ENCODE measurements at regions not wholly inside any gene's neighbourhood (a gene's known extent, or its start where the extent isn't known, plus 50 kb on each side); places are given as distances from the start of the nearest gene placed in this dataset.

- H3K27me3 ChIP-seq (ENCODE audit: control insufficient read depth in 5 of 5, insufficient read depth in 4 of 5, low read length in 5 of 5) = no peaks in the 10 kb centered on the region
- H3K27ac ChIP-seq (ENCODE audit: low read depth, low read length) = no peak overlapping the region
- peaks cover 0 to 6% (median 0%) of the 10 kb centered on the region in 5 donors for H3K4me1 ChIP-seq (ENCODE audit: control insufficient read depth in 5 of 5, insufficient read depth in 5 of 5, low read length in 5 of 5)
- no peak overlapping the region for H3K9ac ChIP-seq (ENCODE audit: low read length in 5 of 5)
- no peak overlapping the region for H3K4me3 ChIP-seq (ENCODE audit: low read depth in 1 of 5, low read length in 5 of 5)
- no peaks in the 10 kb centered on the region for H3K36me3 ChIP-seq (ENCODE audit: control insufficient read depth in 5 of 5, insufficient read depth in 5 of 5, low read length in 5 of 5)
- H3K9me3 ChIP-seq (ENCODE audit: control insufficient read depth in 5 of 5, low read length in 5 of 5) = peaks cover 0 to 2% (median 0%) of the 10 kb centered on the region in 5 donors
These were observed 705.6 kb upstream of the GHITM start for GRCh38 chr10:83433705-83434104.

GRCh38 chr10:83448013-83448412 is 691.3 kb upstream of the GHITM start:
- H3K9me3 ChIP-seq (ENCODE audit: control insufficient read depth in 5 of 5, low read length in 5 of 5) = no peaks in the 10 kb centered on the region
- no peaks in the 10 kb centered on the region for H3K4me1 ChIP-seq (ENCODE audit: control insufficient read depth in 5 of 5, insufficient read depth in 5 of 5, low read length in 5 of 5)
- H3K27ac ChIP-seq (ENCODE audit: low read depth, low read length) = no peak overlapping the region
- no peak overlapping the region for H3K9ac ChIP-seq (ENCODE audit: low read length in 5 of 5)
- no peaks in the 10 kb centered on the region for H3K27me3 ChIP-seq (ENCODE audit: control insufficient read depth in 5 of 5, insufficient read depth in 4 of 5, low read length in 5 of 5)
- no peak overlapping the region for H3K4me3 ChIP-seq (ENCODE audit: low read depth in 1 of 5, low read length in 5 of 5)
- no peaks in the 10 kb centered on the region for H3K36me3 ChIP-seq (ENCODE audit: control insufficient read depth in 5 of 5, insufficient read depth in 5 of 5, low read length in 5 of 5)

- no peak overlapping the region for H3K9ac ChIP-seq (ENCODE audit: low read length in 5 of 5)
- no peaks in the 10 kb centered on the region for H3K9me3 ChIP-seq (ENCODE audit: control insufficient read depth in 5 of 5, low read length in 5 of 5)
- no peak overlapping the region for H3K4me3 ChIP-seq (ENCODE audit: low read depth in 1 of 5, low read length in 5 of 5)
- H3K27me3 ChIP-seq (ENCODE audit: control insufficient read depth in 5 of 5, insufficient read depth in 4 of 5, low read length in 5 of 5) = no peaks in the 10 kb centered on the region
- no peaks in the 10 kb centered on the region for H3K4me1 ChIP-seq (ENCODE audit: control insufficient read depth in 5 of 5, insufficient read depth in 5 of 5, low read length in 5 of 5)
- H3K27ac ChIP-seq (ENCODE audit: low read depth, low read length) = no peak overlapping the region
- no peaks in the 10 kb centered on the region for H3K36me3 ChIP-seq (ENCODE audit: control insufficient read depth in 5 of 5, insufficient read depth in 5 of 5, low read length in 5 of 5)
These were observed 680.7 kb upstream of the GHITM start for GRCh38 chr10:83458611-83459010.

- Histone ChIP-seq H3K4me3 (ENCODE audit: low read depth in 1 of 5, low read length in 5 of 5) (no peak overlapping the region), H3K27me3 (ENCODE audit: control insufficient read depth in 5 of 5, insufficient read depth in 4 of 5, low read length in 5 of 5) (no peaks in the 10 kb centered on the region), H3K9ac (ENCODE audit: low read length in 5 of 5) (no peak overlapping the region), H3K27ac (ENCODE audit: low read depth, low read length) (no peak overlapping the region), H3K9me3 (ENCODE audit: control insufficient read depth in 5 of 5, low read length in 5 of 5) (no peaks in the 10 kb centered on the region), H3K4me1 (ENCODE audit: control insufficient read depth in 5 of 5, insufficient read depth in 5 of 5, low read length in 5 of 5) (no peaks in the 10 kb centered on the region), H3K36me3 (ENCODE audit: control insufficient read depth in 5 of 5, insufficient read depth in 5 of 5, low read length in 5 of 5) (no peaks in the 10 kb centered on the region)
These were observed 680.2 kb upstream of the GHITM start for GRCh38 chr10:83459124-83459523.

- Histone ChIP-seq H3K9ac (ENCODE audit: low read length in 5 of 5) (no peak overlapping the region), H3K4me1 (ENCODE audit: control insufficient read depth in 5 of 5, insufficient read depth in 5 of 5, low read length in 5 of 5) (no peaks in the 10 kb centered on the region), H3K9me3 (ENCODE audit: control insufficient read depth in 5 of 5, low read length in 5 of 5) (peaks cover 0 to 2% (median 0%) of the 10 kb centered on the region in 5 donors), H3K36me3 (ENCODE audit: control insufficient read depth in 5 of 5, insufficient read depth in 5 of 5, low read length in 5 of 5) (no peaks in the 10 kb centered on the region), H3K27ac (ENCODE audit: low read depth, low read length) (no peak overlapping the region), H3K27me3 (ENCODE audit: control insufficient read depth in 5 of 5, insufficient read depth in 4 of 5, low read length in 5 of 5) (no peaks in the 10 kb centered on the region), H3K4me3 (ENCODE audit: low read depth in 1 of 5, low read length in 5 of 5) (no peak overlapping the region)
These were observed 669.5 kb upstream of the GHITM start for GRCh38 chr10:83469728-83470331.

- Histone ChIP-seq H3K4me3 (ENCODE audit: low read depth in 1 of 5, low read length in 5 of 5) (no peak overlapping the region), H3K9ac (ENCODE audit: low read length in 5 of 5) (no peak overlapping the region), H3K27ac (ENCODE audit: low read depth, low read length) (no peak overlapping the region), H3K36me3 (ENCODE audit: control insufficient read depth in 5 of 5, insufficient read depth in 5 of 5, low read length in 5 of 5) (no peaks in the 10 kb centered on the region), H3K9me3 (ENCODE audit: control insufficient read depth in 5 of 5, low read length in 5 of 5) (no peaks in the 10 kb centered on the region), H3K27me3 (ENCODE audit: control insufficient read depth in 5 of 5, insufficient read depth in 4 of 5, low read length in 5 of 5) (no peaks in the 10 kb centered on the region), H3K4me1 (ENCODE audit: control insufficient read depth in 5 of 5, insufficient read depth in 5 of 5, low read length in 5 of 5) (no peaks in the 10 kb centered on the region)
These were observed 663.1 kb upstream of the GHITM start for GRCh38 chr10:83476211-83476610.

GRCh38 chr10:83489161-83489560 is 650.1 kb upstream of the GHITM start:
- H3K27ac ChIP-seq (ENCODE audit: low read depth, low read length) = no peak overlapping the region
- no peaks in the 10 kb centered on the region for H3K36me3 ChIP-seq (ENCODE audit: control insufficient read depth in 5 of 5, insufficient read depth in 5 of 5, low read length in 5 of 5)
- no peak overlapping the region for H3K9ac ChIP-seq (ENCODE audit: low read length in 5 of 5)
- H3K4me1 ChIP-seq (ENCODE audit: control insufficient read depth in 5 of 5, insufficient read depth in 5 of 5, low read length in 5 of 5) = no peaks in the 10 kb centered on the region
- H3K9me3 ChIP-seq (ENCODE audit: control insufficient read depth in 5 of 5, low read length in 5 of 5) = no peaks in the 10 kb centered on the region
- H3K27me3 ChIP-seq (ENCODE audit: control insufficient read depth in 5 of 5, insufficient read depth in 4 of 5, low read length in 5 of 5) = no peaks in the 10 kb centered on the region
- no peak overlapping the region for H3K4me3 ChIP-seq (ENCODE audit: low read depth in 1 of 5, low read length in 5 of 5)

- Histone ChIP-seq H3K27me3 (ENCODE audit: control insufficient read depth in 5 of 5, insufficient read depth in 4 of 5, low read length in 5 of 5) (no peaks in the 10 kb centered on the region), H3K36me3 (ENCODE audit: control insufficient read depth in 5 of 5, insufficient read depth in 5 of 5, low read length in 5 of 5) (no peaks in the 10 kb centered on the region), H3K9ac (ENCODE audit: low read length in 5 of 5) (no peak overlapping the region), H3K4me3 (ENCODE audit: low read depth in 1 of 5, low read length in 5 of 5) (no peak overlapping the region), H3K4me1 (ENCODE audit: control insufficient read depth in 5 of 5, insufficient read depth in 5 of 5, low read length in 5 of 5) (no peaks in the 10 kb centered on the region), H3K9me3 (ENCODE audit: control insufficient read depth in 5 of 5, low read length in 5 of 5) (no peaks in the 10 kb centered on the region), H3K27ac (ENCODE audit: low read depth, low read length) (no peak overlapping the region)
These were observed 647.3 kb upstream of the GHITM start for GRCh38 chr10:83492004-83492403.

GRCh38 chr10:83512681-83513080 is 626.6 kb upstream of the GHITM start:
- Histone ChIP-seq H3K9me3 (ENCODE audit: control insufficient read depth in 5 of 5, low read length in 5 of 5) (no peaks in the 10 kb centered on the region), H3K27ac (ENCODE audit: low read depth, low read length) (no peak overlapping the region), H3K4me3 (ENCODE audit: low read depth in 1 of 5, low read length in 5 of 5) (no peak overlapping the region), H3K4me1 (ENCODE audit: control insufficient read depth in 5 of 5, insufficient read depth in 5 of 5, low read length in 5 of 5) (no peaks in the 10 kb centered on the region), H3K27me3 (ENCODE audit: control insufficient read depth in 5 of 5, insufficient read depth in 4 of 5, low read length in 5 of 5) (no peaks in the 10 kb centered on the region), H3K36me3 (ENCODE audit: control insufficient read depth in 5 of 5, insufficient read depth in 5 of 5, low read length in 5 of 5) (no peaks in the 10 kb centered on the region), H3K9ac (ENCODE audit: low read length in 5 of 5) (no peak overlapping the region)

- H3K4me1 ChIP-seq (ENCODE audit: control insufficient read depth in 5 of 5, insufficient read depth in 5 of 5, low read length in 5 of 5) = no peaks in the 10 kb centered on the region
- no peak overlapping the region for H3K9ac ChIP-seq (ENCODE audit: low read length in 5 of 5)
- H3K36me3 ChIP-seq (ENCODE audit: control insufficient read depth in 5 of 5, insufficient read depth in 5 of 5, low read length in 5 of 5) = no peaks in the 10 kb centered on the region
- H3K9me3 ChIP-seq (ENCODE audit: control insufficient read depth in 5 of 5, low read length in 5 of 5) = no peaks in the 10 kb centered on the region
- no peaks in the 10 kb centered on the region for H3K27me3 ChIP-seq (ENCODE audit: control insufficient read depth in 5 of 5, insufficient read depth in 4 of 5, low read length in 5 of 5)
- H3K27ac ChIP-seq (ENCODE audit: low read depth, low read length) = no peak overlapping the region
- H3K4me3 ChIP-seq (ENCODE audit: low read depth in 1 of 5, low read length in 5 of 5) = no peak overlapping the region
These were observed 624.3 kb upstream of the GHITM start for GRCh38 chr10:83515001-83515400.

- no peaks in the 10 kb centered on the region for H3K27me3 ChIP-seq (ENCODE audit: control insufficient read depth in 5 of 5, insufficient read depth in 4 of 5, low read length in 5 of 5)
- H3K9ac ChIP-seq (ENCODE audit: low read length in 5 of 5) = no peak overlapping the region
- H3K36me3 ChIP-seq (ENCODE audit: control insufficient read depth in 5 of 5, insufficient read depth in 5 of 5, low read length in 5 of 5) = no peaks in the 10 kb centered on the region
- peaks cover 0 to 2% (median 0%) of the 10 kb centered on the region in 5 donors for H3K4me1 ChIP-seq (ENCODE audit: control insufficient read depth in 5 of 5, insufficient read depth in 5 of 5, low read length in 5 of 5)
- no peak overlapping the region for H3K27ac ChIP-seq (ENCODE audit: low read depth, low read length)
- H3K9me3 ChIP-seq (ENCODE audit: control insufficient read depth in 5 of 5, low read length in 5 of 5) = no peaks in the 10 kb centered on the region
- no peak overlapping the region for H3K4me3 ChIP-seq (ENCODE audit: low read depth in 1 of 5, low read length in 5 of 5)
These were observed 622.5 kb upstream of the GHITM start for GRCh38 chr10:83516788-83517187.

Measured in subcutaneous abdominal adipose tissue (tissue), 5 donors.